HG03432 (cell line): ENCODE measurements at regions not wholly inside any gene's neighbourhood (a gene's known extent, or its start where the extent isn't known, plus 50 kb on each side); places are given as distances from the start of the nearest gene placed in this dataset.
A peak's percentile ranks its signal among the peaks of the same experiment; 100 is the strongest.

Experiments used
- ATAC-seq: cut with Tn5 transposase; IDR thresholded peaks from one replicate; pipeline ENCODE4 v1.9.1; 2021; ENCODE audit warnings: mild to moderate bottlenecking, moderate library complexity; ENCODE audit not compliant: unreplicated experiment

- ATAC-seq: no peak
Measured at GRCh38 chr12:83859021-83859420, 1053.6 kb downstream of the SLC6A15 start.

GRCh38 chr12:83856803-83857202 is 1055.8 kb downstream of the SLC6A15 start:
- no peak for ATAC-seq

GRCh38 chr12:83850531-83850930 is 1062.1 kb downstream of the SLC6A15 start:
- ATAC-seq: no peak

GRCh38 chr12:83848702-83849101 is 1063.9 kb downstream of the SLC6A15 start:
- ATAC-seq: no peak

- no peak for ATAC-seq
Measured at GRCh38 chr12:83843541-83843940, 1069.1 kb downstream of the SLC6A15 start.

- peak; percentile 68 for ATAC-seq
Measured at GRCh38 chr12:83841620-83842019, 1071.0 kb downstream of the SLC6A15 start.

- no peak for ATAC-seq
Measured at GRCh38 chr12:83827860-83828259, 1084.7 kb downstream of the SLC6A15 start.

GRCh38 chr12:83827193-83827592 is 1085.4 kb downstream of the SLC6A15 start:
- no peak for ATAC-seq

GRCh38 chr12:83826112-83826511 is 1086.5 kb downstream of the SLC6A15 start:
- peak; percentile 70 for ATAC-seq

- ATAC-seq: peak; percentile 96
Measured at GRCh38 chr12:83823386-83824045, 1089.1 kb downstream of the SLC6A15 start.

- no peak for ATAC-seq
Measured at GRCh38 chr12:83821967-83822366, 1090.6 kb downstream of the SLC6A15 start.

GRCh38 chr12:83818881-83819280 is 1093.7 kb downstream of the SLC6A15 start:
- ATAC-seq: no peak

- no peak for ATAC-seq
Measured at GRCh38 chr12:83817730-83818129, 1094.9 kb downstream of the SLC6A15 start.

- ATAC-seq: no peak
Measured at GRCh38 chr12:83808591-83808990, 1104.0 kb downstream of the SLC6A15 start.

- no peak for ATAC-seq
Measured at GRCh38 chr12:83807871-83808270, 1104.7 kb downstream of the SLC6A15 start.

- no peak for ATAC-seq
Measured at GRCh38 chr12:83805873-83806272, 1106.7 kb downstream of the SLC6A15 start.

GRCh38 chr12:83805156-83805772 is 1107.3 kb downstream of the SLC6A15 start:
- no peak for ATAC-seq

- ATAC-seq: no peak
Measured at GRCh38 chr12:83801972-83802371, 1110.6 kb downstream of the SLC6A15 start.

- no peak for ATAC-seq
Measured at GRCh38 chr12:83800022-83800421, 1112.6 kb downstream of the SLC6A15 start.

GRCh38 chr12:83796531-83796930 is 1109.8 kb downstream of the TMTC2 start:
- ATAC-seq: no peak

GRCh38 chr12:83793616-83794015 is 1106.9 kb downstream of the TMTC2 start:
- ATAC-seq: no peak

GRCh38 chr12:83784298-83784890 is 1097.7 kb downstream of the TMTC2 start:
- no peak for ATAC-seq
